ENCODE measurements at regions not wholly inside any gene's neighbourhood (a gene's known extent, or its start where the extent isn't known, plus 50 kb on each side); places are given as distances from the start of the nearest gene placed in this dataset.

DNA sequence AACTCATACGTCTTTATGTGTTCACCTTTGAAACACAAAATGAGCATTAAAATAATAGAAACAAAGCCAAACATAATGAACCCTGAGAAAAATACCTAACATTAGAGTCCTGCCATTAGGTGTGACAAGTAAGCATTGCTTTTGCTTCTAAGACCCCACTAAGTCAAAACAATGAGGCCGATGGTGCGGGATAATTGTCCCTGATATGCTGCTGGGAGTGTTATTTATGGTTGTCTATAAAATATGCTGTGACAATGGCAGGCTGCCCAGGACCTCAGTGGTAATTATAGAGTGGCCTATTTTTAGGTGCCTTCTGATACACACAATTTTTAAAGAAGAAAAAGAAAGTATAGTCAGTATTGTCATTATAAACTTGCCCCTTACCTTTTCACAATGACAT is 1423.1 kb downstream of the AMY1C start:
- Histone ChIP-seq H3K9me3 (ENCODE audit: insufficient read depth, low read depth, low read length) (no peaks in the 10 kb centered on the region), H3K9ac (ENCODE audit: low read depth, low read length, poor library complexity, severe bottlenecking) (no peak overlapping the region), H3K36me3 (ENCODE audit: insufficient read depth, low read length) (no peaks in the 10 kb centered on the region), H3F3A (ENCODE audit: low read depth) (no peaks in the 10 kb centered on the region), H3K4me3 (ENCODE audit: low read length, poor library complexity, severe bottlenecking) (no peak overlapping the region), H2AFZ (ENCODE audit: low read length) (no peak overlapping the region), H3K4me1 (ENCODE audit: insufficient read depth, low read length, poor library complexity, severe bottlenecking) (no peaks in the 10 kb centered on the region), H3K9me2 (replicated peaks; ENCODE audit: low read depth, low read length) (no peaks in the 10 kb centered on the region), H3K79me2 (ENCODE audit: insufficient read depth, low read length) (no peaks in the 10 kb centered on the region), H3K27me3 (ENCODE audit: insufficient read depth, low read length, poor library complexity, severe bottlenecking) (no peaks in the 10 kb centered on the region), H4K20me1 (ENCODE audit: insufficient read depth, low read length, poor library complexity, severe bottlenecking) (no peaks in the 10 kb centered on the region), H3K4me2 (ENCODE audit: low read depth, low read length, poor library complexity, severe bottlenecking) (no peak overlapping the region)
- no peak for TF ChIP-seq EZH2phosphoT487 (IDR thresholded peaks at IDR 0.05; ENCODE audit: borderline replicate concordance)
- TF ChIP-seq, protein P1, sequence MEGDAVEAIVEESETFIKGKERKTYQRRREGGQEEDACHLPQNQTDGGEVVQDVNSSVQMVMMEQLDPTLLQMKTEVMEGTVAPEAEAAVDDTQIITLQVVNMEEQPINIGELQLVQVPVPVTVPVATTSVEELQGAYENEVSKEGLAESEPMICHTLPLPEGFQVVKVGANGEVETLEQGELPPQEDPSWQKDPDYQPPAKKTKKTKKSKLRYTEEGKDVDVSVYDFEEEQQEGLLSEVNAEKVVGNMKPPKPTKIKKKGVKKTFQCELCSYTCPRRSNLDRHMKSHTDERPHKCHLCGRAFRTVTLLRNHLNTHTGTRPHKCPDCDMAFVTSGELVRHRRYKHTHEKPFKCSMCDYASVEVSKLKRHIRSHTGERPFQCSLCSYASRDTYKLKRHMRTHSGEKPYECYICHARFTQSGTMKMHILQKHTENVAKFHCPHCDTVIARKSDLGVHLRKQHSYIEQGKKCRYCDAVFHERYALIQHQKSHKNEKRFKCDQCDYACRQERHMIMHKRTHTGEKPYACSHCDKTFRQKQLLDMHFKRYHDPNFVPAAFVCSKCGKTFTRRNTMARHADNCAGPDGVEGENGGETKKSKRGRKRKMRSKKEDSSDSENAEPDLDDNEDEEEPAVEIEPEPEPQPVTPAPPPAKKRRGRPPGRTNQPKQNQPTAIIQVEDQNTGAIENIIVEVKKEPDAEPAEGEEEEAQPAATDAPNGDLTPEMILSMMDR (conservative IDR thresholded peaks at IDR 0.05; ENCODE audit: low read length), result no peak

DNA sequence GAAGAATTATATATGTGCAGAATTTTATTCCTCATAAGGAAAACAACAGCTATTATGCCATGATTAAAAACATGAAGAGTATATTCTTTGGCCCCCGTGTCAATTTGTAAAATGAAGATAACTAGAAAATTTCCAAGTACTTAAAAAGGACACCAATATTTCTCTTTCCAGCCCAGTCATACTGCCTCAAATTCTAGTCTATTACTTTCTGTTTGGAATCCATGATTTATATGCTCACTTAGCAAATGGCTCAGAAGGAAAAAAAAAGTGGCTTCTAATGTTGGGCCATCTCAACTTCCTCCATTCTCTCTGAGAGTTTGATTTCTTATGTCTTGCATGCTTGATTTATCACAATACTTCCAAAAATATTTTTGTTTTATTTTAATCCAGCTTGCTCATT is 1431.1 kb downstream of the AMY1C start:
- no peaks in the 10 kb centered on the region for H3K79me2 ChIP-seq (ENCODE audit: insufficient read depth, low read length)
- H3K36me3 ChIP-seq (ENCODE audit: insufficient read depth, low read length), result no peaks in the 10 kb centered on the region
- no peaks in the 10 kb centered on the region for H3K4me1 ChIP-seq (ENCODE audit: insufficient read depth, low read length, poor library complexity, severe bottlenecking)
- H3K9ac ChIP-seq (ENCODE audit: low read depth, low read length, poor library complexity, severe bottlenecking), result no peak overlapping the region
- no peak overlapping the region for H2AFZ ChIP-seq (ENCODE audit: low read length)
- no peaks in the 10 kb centered on the region for H3K27me3 ChIP-seq (ENCODE audit: insufficient read depth, low read length, poor library complexity, severe bottlenecking)
- H3K4me3 ChIP-seq (ENCODE audit: low read length, poor library complexity, severe bottlenecking), result no peak overlapping the region
- no peaks in the 10 kb centered on the region for H4K20me1 ChIP-seq (ENCODE audit: insufficient read depth, low read length, poor library complexity, severe bottlenecking)
- no peaks in the 10 kb centered on the region for H3K9me2 ChIP-seq (replicated peaks; ENCODE audit: low read depth, low read length)
- TF ChIP-seq, protein P1 (conservative IDR thresholded peaks at IDR 0.05; ENCODE audit: low read length), result no peak
- no peak for TF ChIP-seq EZH2phosphoT487 (IDR thresholded peaks at IDR 0.05; ENCODE audit: borderline replicate concordance)
- H3F3A ChIP-seq (ENCODE audit: low read depth), result no peaks in the 10 kb centered on the region
- H3K4me2 ChIP-seq (ENCODE audit: low read depth, low read length, poor library complexity, severe bottlenecking), result no peak overlapping the region
- H3K9me3 ChIP-seq (ENCODE audit: insufficient read depth, low read depth, low read length), result no peaks in the 10 kb centered on the region

DNA sequence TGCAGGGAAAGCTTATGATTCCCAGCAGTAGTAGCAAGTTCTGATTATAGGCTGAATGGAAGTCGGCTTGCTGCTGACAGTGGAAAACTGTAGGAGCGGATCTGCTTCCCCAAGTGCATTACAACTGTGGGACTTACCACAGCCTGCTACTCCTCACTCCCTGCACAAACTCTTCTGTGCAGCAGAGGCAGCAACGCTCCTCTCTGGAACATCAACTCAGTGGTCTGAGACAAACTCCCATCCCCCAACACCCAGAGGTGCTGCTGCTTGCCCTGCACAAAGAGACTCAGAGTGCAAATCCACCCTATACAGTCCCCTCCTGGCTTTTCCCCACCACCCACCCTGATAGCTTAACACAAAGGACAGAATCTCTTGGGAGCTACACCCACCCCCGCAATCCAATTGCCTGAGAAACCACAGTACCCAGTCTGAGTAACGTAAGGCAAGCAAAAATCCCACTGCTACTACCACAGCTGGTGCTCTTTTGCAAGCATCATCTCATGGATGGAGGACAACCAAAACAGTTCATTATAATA is 1455.2 kb downstream of the AMY1C start:
- Histone ChIP-seq H3K27me3 (ENCODE audit: insufficient read depth, low read length, poor library complexity, severe bottlenecking) (no peaks in the 10 kb centered on the region), H3K4me3 (ENCODE audit: low read length, poor library complexity, severe bottlenecking) (no peak overlapping the region), H3K4me1 (ENCODE audit: insufficient read depth, low read length, poor library complexity, severe bottlenecking) (no peaks in the 10 kb centered on the region), H4K20me1 (ENCODE audit: insufficient read depth, low read length, poor library complexity, severe bottlenecking) (no peaks in the 10 kb centered on the region), H3F3A (ENCODE audit: low read depth) (no peaks in the 10 kb centered on the region), H3K9me2 (replicated peaks; ENCODE audit: low read depth, low read length) (no peaks in the 10 kb centered on the region), H3K4me2 (ENCODE audit: low read depth, low read length, poor library complexity, severe bottlenecking) (no peak overlapping the region), H3K79me2 (ENCODE audit: insufficient read depth, low read length) (no peaks in the 10 kb centered on the region), H2AFZ (ENCODE audit: low read length) (no peak overlapping the region), H3K36me3 (ENCODE audit: insufficient read depth, low read length) (no peaks in the 10 kb centered on the region), H3K9ac (ENCODE audit: low read depth, low read length, poor library complexity, severe bottlenecking) (no peak overlapping the region), H3K9me3 (ENCODE audit: insufficient read depth, low read depth, low read length) (no peaks in the 10 kb centered on the region; the same call in 1 of the 2 replicates)
- TF ChIP-seq, protein P1 (conservative IDR thresholded peaks at IDR 0.05; ENCODE audit: low read length), result no peak
- no peak for TF ChIP-seq EZH2phosphoT487 (IDR thresholded peaks at IDR 0.05; ENCODE audit: borderline replicate concordance)
